Chondrocyte (in vitro differentiated cells): ENCODE measurements at regions not wholly inside any gene's neighbourhood (a gene's known extent, or its start where the extent isn't known, plus 50 kb on each side); places are given as distances from the start of the nearest gene placed in this dataset.

ENCODE experiments used
- DNase-seq: peaks from one replicate; pipeline ENCODE4 v3.0.0; 2021; ENCODE audit warnings: mixed read lengths, low spot score
- H3K27ac Mint-ChIP-seq: one replicate; pipeline ENCODE4 v1.8.0; 2021; ENCODE audit warnings: mild to moderate bottlenecking, moderate library complexity, mixed read lengths; ENCODE audit not compliant: unreplicated experiment
- H3K27me3 Mint-ChIP-seq: 2 replicates; pipeline ENCODE4 v1.8.0; 2021; ENCODE audit warnings: low read depth, mixed read lengths
- H3K36me3 Mint-ChIP-seq: 2 replicates; pipeline ENCODE4 v1.8.0; 2021; ENCODE audit warnings: low read depth, mixed read lengths
- H3K4me1 Mint-ChIP-seq: 2 replicates; pipeline ENCODE4 v1.8.0; 2021; ENCODE audit warnings: low read depth, mild to moderate bottlenecking, mixed read lengths
- H3K4me3 Mint-ChIP-seq: one replicate; pipeline ENCODE4 v1.8.0; 2021; ENCODE audit warnings: mild to moderate bottlenecking, moderate library complexity, mixed read lengths; ENCODE audit not compliant: unreplicated experiment
- H3K9me3 Mint-ChIP-seq: 2 replicates; pipeline ENCODE4 v1.8.0; 2021; ENCODE audit warnings: low read depth, mixed read lengths
- TF ChIP-seq, protein P1 (sequence below): fragments of 200-600 bp; sonication (generic); IDR thresholded peaks from 2 replicates; pipeline ENCODE4 v1.5.0; 2021; ENCODE audit warnings: antibody characterized with exemption, mild to moderate bottlenecking, moderate library complexity

- TF ChIP-seq, protein P1, sequence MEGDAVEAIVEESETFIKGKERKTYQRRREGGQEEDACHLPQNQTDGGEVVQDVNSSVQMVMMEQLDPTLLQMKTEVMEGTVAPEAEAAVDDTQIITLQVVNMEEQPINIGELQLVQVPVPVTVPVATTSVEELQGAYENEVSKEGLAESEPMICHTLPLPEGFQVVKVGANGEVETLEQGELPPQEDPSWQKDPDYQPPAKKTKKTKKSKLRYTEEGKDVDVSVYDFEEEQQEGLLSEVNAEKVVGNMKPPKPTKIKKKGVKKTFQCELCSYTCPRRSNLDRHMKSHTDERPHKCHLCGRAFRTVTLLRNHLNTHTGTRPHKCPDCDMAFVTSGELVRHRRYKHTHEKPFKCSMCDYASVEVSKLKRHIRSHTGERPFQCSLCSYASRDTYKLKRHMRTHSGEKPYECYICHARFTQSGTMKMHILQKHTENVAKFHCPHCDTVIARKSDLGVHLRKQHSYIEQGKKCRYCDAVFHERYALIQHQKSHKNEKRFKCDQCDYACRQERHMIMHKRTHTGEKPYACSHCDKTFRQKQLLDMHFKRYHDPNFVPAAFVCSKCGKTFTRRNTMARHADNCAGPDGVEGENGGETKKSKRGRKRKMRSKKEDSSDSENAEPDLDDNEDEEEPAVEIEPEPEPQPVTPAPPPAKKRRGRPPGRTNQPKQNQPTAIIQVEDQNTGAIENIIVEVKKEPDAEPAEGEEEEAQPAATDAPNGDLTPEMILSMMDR = no peak
- H3K36me3 Mint-ChIP-seq = no peaks in the 10 kb centered on the region
- H3K4me1 Mint-ChIP-seq = no peaks in the 10 kb centered on the region
- DNase-seq = no peak
- H3K9me3 Mint-ChIP-seq = peaks cover 3% of the 10 kb centered on the region
- peaks cover 69% of the 10 kb centered on the region for H3K27me3 Mint-ChIP-seq
- H3K27ac Mint-ChIP-seq = no peak overlapping the region
- H3K4me3 Mint-ChIP-seq = no peak overlapping the region
Measured at GRCh38 chr22:22359465-22359864, 114.9 kb downstream of the VPREB1 start.

- no peaks in the 10 kb centered on the region for H3K36me3 Mint-ChIP-seq
- H3K4me3 Mint-ChIP-seq = no peak overlapping the region
- H3K9me3 Mint-ChIP-seq = peaks cover 3% of the 10 kb centered on the region
- TF ChIP-seq, protein P1 = no peak
- no peaks in the 10 kb centered on the region for H3K4me1 Mint-ChIP-seq
- no peak overlapping the region for H3K27ac Mint-ChIP-seq
- DNase-seq = no peak
- peaks cover 68% of the 10 kb centered on the region for H3K27me3 Mint-ChIP-seq
Measured at GRCh38 chr22:22360014-22360413, 115.4 kb downstream of the VPREB1 start.

- Mint-ChIP-seq H3K9me3 (peaks cover 3% of the 10 kb centered on the region), H3K27ac (no peak overlapping the region), H3K4me3 (no peak overlapping the region), H3K36me3 (no peaks in the 10 kb centered on the region), H3K27me3 (peaks cover 68% of the 10 kb centered on the region), H3K4me1 (no peaks in the 10 kb centered on the region)
- no peak for DNase-seq
- TF ChIP-seq, protein P1 = no peak
Measured at GRCh38 chr22:22362311-22362710, 117.7 kb downstream of the VPREB1 start.

DNA sequence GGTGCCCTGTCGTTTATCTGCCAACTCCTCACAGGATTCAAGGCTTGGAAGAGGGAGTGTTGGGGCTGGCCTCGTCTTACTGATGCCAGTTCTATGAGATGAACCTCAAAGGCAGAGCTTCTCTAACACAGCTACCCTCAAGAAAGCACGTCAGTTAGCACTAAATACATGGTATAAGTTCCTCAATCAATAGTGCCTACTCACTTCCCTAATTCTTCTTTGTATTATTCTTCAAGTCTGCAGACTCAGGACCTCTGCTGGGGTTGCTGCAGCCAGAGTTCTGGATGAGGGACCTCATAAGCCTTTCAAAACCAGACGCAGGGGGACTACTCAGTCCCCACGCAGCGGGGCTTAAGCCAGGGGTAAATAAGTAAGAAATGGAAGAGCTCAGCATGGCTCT, 118.3 kb downstream of the VPREB1 start:
- Mint-ChIP-seq H3K27ac (no peak overlapping the region), H3K4me1 (no peaks in the 10 kb centered on the region)

GRCh38 chr22:22364207-22364606, 119.6 kb downstream of the VPREB1 start:
- H3K27me3 Mint-ChIP-seq = peaks cover 70% of the 10 kb centered on the region
- no peaks in the 10 kb centered on the region for H3K4me1 Mint-ChIP-seq
- H3K4me3 Mint-ChIP-seq = no peak overlapping the region
- H3K36me3 Mint-ChIP-seq = no peaks in the 10 kb centered on the region
- no peak overlapping the region for H3K27ac Mint-ChIP-seq
- H3K9me3 Mint-ChIP-seq = peaks cover 3% of the 10 kb centered on the region
- TF ChIP-seq, protein P1 = no peak
- no peak for DNase-seq

More for the DNA sequence above, 118.3 kb downstream of the VPREB1 start:
- TF ChIP-seq, protein P1 = no peak
- no peak overlapping the region for H3K4me3 Mint-ChIP-seq
- H3K27me3 Mint-ChIP-seq = peaks cover 72% of the 10 kb centered on the region
- peaks cover 3% of the 10 kb centered on the region for H3K9me3 Mint-ChIP-seq
- DNase-seq = no peak
- no peaks in the 10 kb centered on the region for H3K36me3 Mint-ChIP-seq
